Motor neuron (in vitro differentiated cells): ENCODE measurements at regions not wholly inside any gene's neighbourhood (a gene's known extent, or its start where the extent isn't known, plus 50 kb on each side); places are given as distances from the start of the nearest gene placed in this dataset.
A peak's percentile ranks its signal among the peaks of the same experiment; 100 is the strongest.

Experiments
- ATAC-seq, 8 experiments: fragments of 200-7000 bp; cut with Tn5 transposase; replicated peaks in 6 of 8; 2 replicates each; pipeline ENCODE4 v1.8.0; 2021; ENCODE audit warnings: mild to moderate bottlenecking in 8 of 8, moderate library complexity in 8 of 8
- H3K27ac ChIP-seq, 2 donors: fragments of 250-450 bp; sonication (Bioruptor Pico); 2 replicates each; pipeline ENCODE4 v1.9.0; 2021; ENCODE audit warnings: antibody characterized with exemption in 2 of 2, mild to moderate bottlenecking in 2 of 2, moderate library complexity in 1 of 2
- H3K4me1 ChIP-seq, 2 donors: fragments of 250-450 bp; sonication (Bioruptor Pico); replicated peaks in 1 of 2; 2 replicates each; pipeline ENCODE4 v1.6.1; 2021; ENCODE audit warnings: antibody characterized with exemption in 2 of 2, mild to moderate bottlenecking in 2 of 2, moderate library complexity in 1 of 2
- H3K4me3 ChIP-seq, 5 donors: fragments of 250-450 bp; sonication (Bioruptor Pico); 2 replicates each; pipeline ENCODE4 v1.9.0; 2021; ENCODE audit warnings: antibody characterized with exemption in 5 of 5, mild to moderate bottlenecking in 5 of 5, moderate library complexity in 4 of 5
- WGBS, 10 experiments: fragments of 450-650 bp; shearing (Covaris generic); methylation state at CpG; one replicate each; pipeline ENCODE4 v1.0.0; 2022; 5-methylcytosine and 5-hydroxymethylcytosine counted together
- in situ Hi-C, 9 experiments: fragments of 400-800 bp; cut with MboI; loops; one replicate each; pipeline ENCODE4 v1.15.0; 2021; ENCODE audit warnings: low sequenced_read_pairs in 9 of 9, low pct_unique_long_range_greater_than_20kb in 2 of 9; ENCODE audit not compliant: unreplicated experiment in 9 of 9

DNA sequence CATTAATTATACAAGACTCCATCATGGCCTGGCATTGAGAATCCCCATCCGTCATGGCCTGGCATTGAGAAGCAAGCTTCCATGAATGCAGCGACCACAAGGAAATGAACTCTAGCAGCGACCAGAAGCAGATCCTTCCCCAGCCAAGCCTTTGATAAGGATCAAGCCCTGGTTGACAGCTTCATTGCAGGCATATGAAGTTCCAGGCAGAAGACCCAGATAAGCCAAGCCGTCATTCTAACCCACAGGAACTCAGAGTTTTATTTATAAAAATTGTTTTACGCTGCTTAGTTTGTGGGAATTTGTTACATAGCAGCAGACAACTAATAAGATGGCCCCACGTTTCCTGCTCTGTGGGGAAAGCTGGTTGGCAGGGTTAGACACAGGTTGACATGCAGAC, 642.3 kb downstream of the GATA3 start:
- no peak for ATAC-seq
- 13 to 94% (median 33%) methylated on average over 1 to 6 of the region's 6 CpGs; no CpG with 5 or more reads in 3 of the 10 experiments for WGBS, 10 experiments
- in situ Hi-C loops: no loop called here
- no peak overlapping the region for H3K4me3 ChIP-seq
- no peak overlapping the region for H3K27ac ChIP-seq
- H3K4me1 ChIP-seq: no peaks in the 10 kb centered on the region

DNA sequence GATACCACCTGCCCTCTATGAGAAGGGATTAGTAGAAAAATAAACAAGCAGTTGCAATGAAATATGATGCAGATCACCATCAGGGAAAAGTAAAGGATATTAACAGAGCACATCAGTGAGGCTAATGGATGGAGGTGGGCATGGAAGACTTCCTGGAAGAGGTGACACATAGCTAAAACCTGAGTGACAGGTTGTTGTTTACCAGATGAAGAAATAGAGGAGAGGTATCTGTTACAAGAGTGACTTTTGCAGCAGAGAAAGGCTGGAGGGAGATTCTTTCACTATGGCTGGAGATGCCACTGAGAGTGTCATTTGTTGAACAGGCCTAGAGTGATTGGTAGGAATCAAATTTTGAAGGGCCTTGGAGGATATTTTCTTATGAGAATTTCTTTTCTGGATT, 646.2 kb downstream of the GATA3 start:
- Histone ChIP-seq H3K4me1 (no peaks in the 10 kb centered on the region), H3K4me3 (no peak overlapping the region), H3K27ac (no peak overlapping the region)
- ATAC-seq: no peak
- in situ Hi-C loops: no loop called here

DNA sequence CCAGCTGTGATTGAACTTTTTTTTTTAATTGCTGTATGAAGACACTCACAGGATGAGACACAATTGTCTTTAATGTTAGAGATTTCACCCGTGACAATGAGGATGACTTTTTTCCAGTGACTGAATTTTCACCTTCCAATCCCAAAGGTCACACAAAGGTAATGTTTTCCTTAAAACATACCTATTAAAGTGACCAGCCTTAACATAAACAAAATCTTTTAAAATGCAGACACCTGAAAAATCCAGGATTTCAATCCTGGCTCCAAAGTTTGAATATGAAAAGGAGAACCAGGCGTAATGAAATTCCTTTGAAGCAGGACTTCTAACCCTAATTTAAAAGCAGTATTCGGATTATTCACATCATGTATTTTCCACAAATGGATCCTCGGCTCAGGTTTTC, 647.7 kb downstream of the GATA3 start:
- in situ Hi-C loops: no loop called here
- no peak overlapping the region for H3K27ac ChIP-seq
- no peak for ATAC-seq
- 0 to 76% (median 43%) methylated on average over 3 to 4 of the region's 4 CpGs for WGBS, 10 experiments
- H3K4me1 ChIP-seq: no peaks in the 10 kb centered on the region
- H3K4me3 ChIP-seq: no peak overlapping the region

DNA sequence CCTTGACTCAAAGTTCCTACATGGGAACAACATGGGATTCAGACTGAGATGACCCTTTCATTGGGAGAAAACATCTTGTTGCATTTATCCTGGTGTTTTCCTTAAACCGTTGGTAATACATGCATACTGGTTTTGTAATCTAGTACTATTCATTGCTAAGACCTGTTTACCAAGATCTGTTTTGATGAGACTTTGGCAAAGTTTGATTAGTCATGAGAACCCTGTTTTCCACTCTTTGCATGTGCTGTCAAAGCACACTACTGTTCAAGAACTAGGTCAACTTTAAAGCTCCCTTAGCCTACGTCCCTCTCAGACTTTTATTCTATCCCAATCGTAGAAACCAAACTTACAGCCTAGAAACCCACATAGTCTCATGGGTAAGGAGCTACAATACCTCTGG, 650.9 kb downstream of the GATA3 start:
- in situ Hi-C loops: no loop called here
- Histone ChIP-seq H3K4me1 (no peaks in the 10 kb centered on the region), H3K27ac (no peak overlapping the region), H3K4me3 (no peak overlapping the region)
- no peak for ATAC-seq
- 0 to 100% (median 84%) methylated on average over 1 to 3 of the region's 3 CpGs; no CpG with 5 or more reads in 1 of the 10 experiments for WGBS, 10 experiments

- WGBS, 10 experiments: 0 to 80% (median 47%) methylated on average over 2 to 4 of the region's 4 CpGs
- ATAC-seq: peak in 5 of 8 experiments; percentile 48 to 77 (median 64)
- no peaks in the 10 kb centered on the region for H3K4me1 ChIP-seq
- H3K4me3 ChIP-seq: no peak overlapping the region
- in situ Hi-C loops: no loop called here
- no peak overlapping the region for H3K27ac ChIP-seq
Observed at GRCh38 chr10:8712656-8713055, 658.2 kb downstream of the GATA3 start.

- WGBS, 10 experiments: 11 to 100% (median 77%) methylated on average over 1 to 3 of the region's 4 CpGs; no CpG with 5 or more reads in 3 of the 10 experiments
- H3K27ac ChIP-seq: no peak overlapping the region
- no peak for ATAC-seq
- in situ Hi-C loops: no loop called here
- H3K4me1 ChIP-seq: no peaks in the 10 kb centered on the region
- no peak overlapping the region for H3K4me3 ChIP-seq
Observed at GRCh38 chr10:8719971-8720370, 665.5 kb downstream of the GATA3 start.

DNA sequence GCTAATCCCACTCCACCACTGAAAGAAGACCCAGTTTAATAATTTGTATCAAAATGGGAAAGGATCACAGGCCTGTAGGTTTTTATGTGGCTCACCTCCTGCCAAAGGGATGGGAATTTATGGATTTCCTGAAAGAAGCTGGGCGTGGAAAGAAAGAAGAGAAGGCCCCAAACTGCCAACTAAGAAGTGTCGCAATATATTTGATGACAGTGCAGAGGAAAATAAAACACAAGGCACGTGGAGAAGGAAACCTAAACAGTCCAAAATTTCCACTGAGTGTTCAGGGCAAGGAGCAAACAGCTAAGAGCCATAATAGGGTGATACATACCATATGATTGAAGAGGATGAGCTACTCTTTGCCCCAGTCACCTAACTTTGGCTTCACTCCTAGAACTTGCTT, 667.2 kb downstream of the GATA3 start:
- H3K4me3 ChIP-seq: no peak overlapping the region
- H3K4me1 ChIP-seq: no peaks in the 10 kb centered on the region
- no peak for ATAC-seq
- WGBS, 10 experiments: 0 to 89% (median 58%) methylated on average over 2 to 3 of the region's 3 CpGs; no CpG with 5 or more reads in 5 of the 10 experiments
- no peak overlapping the region for H3K27ac ChIP-seq
- in situ Hi-C loops: no loop called here

GRCh38 chr10:8722835-8723234, 668.3 kb downstream of the GATA3 start:
- WGBS, 10 experiments: 0 to 100% (median 53%) methylated on average over 1 to 3 of the region's 4 CpGs; no CpG with 5 or more reads in 2 of the 10 experiments
- H3K4me3 ChIP-seq: no peak overlapping the region
- no peak for ATAC-seq
- in situ Hi-C loops: no loop called here
- no peaks in the 10 kb centered on the region for H3K4me1 ChIP-seq
- H3K27ac ChIP-seq: no peak overlapping the region

GRCh38 chr10:8725343-8725742, 670.9 kb downstream of the GATA3 start:
- Histone ChIP-seq H3K27ac (no peak overlapping the region), H3K4me1 (no peaks in the 10 kb centered on the region), H3K4me3 (no peak overlapping the region)
- ATAC-seq: no peak
- in situ Hi-C loops: no loop called here
- 0 to 93% (median 79%) methylated on average over 1 to 7 of the region's 8 CpGs; no CpG with 5 or more reads in 1 of the 10 experiments for WGBS, 10 experiments

DNA sequence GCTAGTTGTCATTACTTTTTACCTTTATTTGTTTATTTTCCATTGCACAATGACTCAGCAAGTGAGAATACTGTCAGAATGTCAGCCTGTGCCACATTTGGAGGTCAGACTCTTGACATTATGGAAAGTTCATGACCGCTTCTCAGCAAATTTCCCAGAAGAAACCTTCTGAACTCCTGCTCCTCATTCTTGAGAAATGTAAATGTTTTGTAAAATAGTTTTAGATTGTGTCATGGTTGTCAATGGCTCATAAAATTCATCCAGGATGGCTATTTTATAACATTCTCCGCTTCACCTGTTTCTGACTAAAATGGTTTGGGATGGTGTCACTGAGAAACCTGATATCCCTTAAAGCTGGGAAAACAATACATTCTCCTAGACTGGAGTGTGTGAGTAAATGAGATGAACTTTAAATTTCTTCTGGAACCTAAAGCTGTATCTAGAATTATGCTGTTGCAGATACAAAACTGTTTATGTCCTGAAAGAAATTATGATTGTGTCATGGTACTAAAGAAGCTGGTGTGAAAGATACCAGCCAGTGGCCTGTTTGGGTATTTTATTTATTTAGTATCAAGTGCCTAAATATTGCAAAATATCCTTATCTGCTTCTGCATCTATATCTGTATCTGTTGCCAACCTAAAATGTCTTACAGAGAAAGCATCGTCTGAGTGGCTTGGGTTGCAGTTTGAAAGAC, 671.7 kb downstream of the GATA3 start:
- no peak for ATAC-seq
- H3K4me1 ChIP-seq: no peaks in the 10 kb centered on the region
- 0 to 100% (median 69%) methylated on average over 1 to 3 of the region's 3 CpGs; no CpG with 5 or more reads in 1 of the 10 experiments for WGBS, 10 experiments
- no peak overlapping the region for H3K4me3 ChIP-seq
- no peak overlapping the region for H3K27ac ChIP-seq
- in situ Hi-C loops: no loop called here

DNA sequence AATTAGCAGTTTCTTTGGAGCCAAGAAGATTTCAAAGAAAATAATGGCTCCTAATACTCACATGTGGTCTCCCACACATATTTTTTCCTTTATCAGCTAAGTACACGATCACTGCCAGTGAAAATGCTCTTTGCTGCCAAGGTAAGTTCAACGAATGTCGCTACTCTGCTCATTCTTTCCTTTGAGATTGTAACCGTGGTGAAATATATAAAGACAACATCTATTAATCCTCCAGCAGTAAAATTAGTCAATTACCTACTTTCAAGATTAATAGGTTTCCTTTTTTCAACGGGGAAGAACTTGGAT, 672.2 kb downstream of the GATA3 start:
- Histone ChIP-seq H3K27ac (no peak overlapping the region), H3K4me3 (no peak overlapping the region), H3K4me1 (no peaks in the 10 kb centered on the region)
- in situ Hi-C loops: no loop called here
- 0 to 83% (median 43%) methylated on average over 1 to 5 of the region's 5 CpGs; no CpG with 5 or more reads in 1 of the 10 experiments for WGBS, 10 experiments
- no peak for ATAC-seq

GRCh38 chr10:8731121-8732095, 676.9 kb downstream of the GATA3 start:
- Histone ChIP-seq H3K4me1 (no peaks in the 10 kb centered on the region), H3K27ac (no peak overlapping the region), H3K4me3 (no peak overlapping the region)
- in situ Hi-C loops: no loop called here
- WGBS, 10 experiments: 7 to 95% (median 83%) methylated on average over 5 to 16 of the region's 18 CpGs; no CpG with 5 or more reads in 1 of the 10 experiments
- no peak for ATAC-seq

DNA sequence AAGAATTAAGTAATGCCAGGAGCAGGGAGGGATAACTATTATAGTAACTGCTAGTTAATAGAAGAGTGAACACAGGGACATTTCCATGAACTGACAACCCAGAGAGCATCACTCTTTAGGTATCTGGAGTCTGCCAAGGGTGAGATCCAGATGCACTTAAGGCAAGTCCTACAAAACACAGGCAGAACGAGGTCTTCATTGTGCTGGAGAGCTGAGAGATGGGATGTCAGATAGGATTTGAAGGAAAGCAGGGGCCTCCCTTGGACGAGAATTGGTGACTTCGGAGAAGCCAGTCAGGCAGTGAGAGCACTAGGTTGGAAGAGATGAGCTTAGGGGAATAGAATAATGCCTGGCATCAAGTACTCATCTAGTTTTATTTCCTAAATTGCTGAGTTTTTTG, 684.5 kb downstream of the GATA3 start:
- WGBS, 10 experiments: 0 to 80% (median 40%) methylated on average over 1 to 3 of the region's 3 CpGs; no CpG with 5 or more reads in 1 of the 10 experiments
- in situ Hi-C loops: no loop called here
- no peak for ATAC-seq
- H3K4me3 ChIP-seq: no peak overlapping the region
- H3K4me1 ChIP-seq: no peaks in the 10 kb centered on the region
- H3K27ac ChIP-seq: no peak overlapping the region
